Right lobe of liver (tissue), 6 donors: ENCODE measurements at regions not wholly inside any gene's neighbourhood (a gene's known extent, or its start where the extent isn't known, plus 50 kb on each side); places are given as distances from the start of the nearest gene placed in this dataset.

Source experiments
- ATAC-seq, 4 donors: fragments of 200-7000 bp; cut with Tn5 transposase; one replicate each; pipeline ENCODE4 v1.9.1; 2020; ENCODE audit warnings: mild to moderate bottlenecking in 4 of 4, moderate library complexity in 4 of 4
- DNase-seq, 3 donors: peaks; one replicate each; pipeline ENCODE4 v3.0.0-alpha.2; 2020
- H3K27ac ChIP-seq, 3 donors: fragments of 200-600 bp; one replicate each; pipeline ENCODE4 v1.8.0; 2022
- H3K27me3 ChIP-seq, 2 donors: fragments of 200-600 bp; one replicate each; pipeline ENCODE4 v1.8.0; 2022
- H3K36me3 ChIP-seq, 4 donors: fragments of 200-600 bp; sonication (generic) in 1 of 4; one replicate each; pipeline versions ENCODE4 v1.5.1 to v1.8.0; 2017 to 2022; ENCODE audit warnings: control low read depth in 1 of 4
- H3K4me1 ChIP-seq, 4 donors: fragments of 200-600 bp; sonication (generic) in 1 of 4; one replicate each; pipeline versions ENCODE4 v1.5.1 to v1.8.0; 2017 to 2022; ENCODE audit warnings: control low read depth in 1 of 4
- H3K4me3 ChIP-seq, 3 donors: fragments of 200-600 bp; one replicate each; pipeline ENCODE4 v1.8.0; 2022
- H3K9me3 ChIP-seq, 4 donors: fragments of 200-600 bp; sonication (generic) in 1 of 4; one replicate each; pipeline versions ENCODE4 v1.5.1 to v1.8.0; 2017 to 2022; ENCODE audit warnings: control low read depth in 1 of 4
- POLR2A ChIP-seq: fragments of 450-650 bp; IDR thresholded peaks from one replicate; pipeline ENCODE4 v1.6.1; 2017; ENCODE audit warnings: antibody characterized with exemption, mild to moderate bottlenecking
- WGBS: methylation state at CpG from one replicate; pipeline ENCODE4 v1.1.6; 2018; ENCODE audit warnings: low coverage, low lambda C conversion rate; ENCODE audit not compliant: insufficient coverage; ENCODE audit errors: missing lambda C conversion rate; 5-methylcytosine and 5-hydroxymethylcytosine counted together
- intact Hi-C, 2 donors: fragments of 100-400 bp; cut with DNase I; formaldehyde crosslinking; loops; one replicate each; pipeline versions ENCODE4 v1.11.2 to v1.14.1; 2022
- TF ChIP-seq, protein P1 (sequence below), 4 donors: fragments of 200-600 bp in 3 of 4; fragments of 450-650 bp in 1 of 4; IDR thresholded peaks; one replicate each; pipeline versions ENCODE4 v1.5.1 to v1.8.0; 2016 to 2022; ENCODE audit warnings: antibody characterized with exemption in 4 of 4, mild to moderate bottlenecking in 2 of 4
- donor health status: DM: no; HTN: yes; CAD: no.
- donor health status: DM: no; HTN: no; CAD: no.
- donor health status: DM: no; HTN: no; CAD: no.
- donor health status: DM: no; HTN: yes; CAD: no.
- donor health status: DM: no; HTN: yes; CAD: no.

DNA sequence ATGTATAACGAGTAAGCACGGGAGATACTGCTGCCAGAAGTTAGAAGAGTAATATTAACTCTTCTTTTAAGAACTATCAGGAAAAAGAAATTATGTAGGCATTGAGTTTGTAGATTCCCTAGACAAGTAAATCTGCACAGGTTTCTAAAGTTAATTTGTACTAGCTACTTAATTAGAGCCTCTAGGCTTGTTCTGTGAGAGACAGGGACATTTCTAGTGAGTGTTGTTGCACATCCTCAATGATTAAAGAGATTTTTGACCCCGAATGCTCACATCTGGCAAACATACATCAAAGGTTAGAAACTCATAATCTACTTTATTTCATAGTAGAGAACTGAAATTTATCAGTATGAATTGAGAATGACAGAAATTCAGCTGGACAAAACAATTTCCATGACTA lies 669.0 kb upstream of the CDH7 start:
- ATAC-seq (no peak), DNase-seq (no peak)
- Histone ChIP-seq H3K4me1 (no peaks in the 10 kb centered on the region), H3K36me3 (no peaks in the 10 kb centered on the region), H3K4me3 (no peak overlapping the region), H3K27ac (no peak overlapping the region), H3K9me3 (no peaks in the 10 kb centered on the region), H3K27me3 (no peaks in the 10 kb centered on the region)
- WGBS: 41% methylated on average over 3 of the region's 3 CpGs
- TF ChIP-seq POLR2A: no peak
- TF ChIP-seq, protein P1, sequence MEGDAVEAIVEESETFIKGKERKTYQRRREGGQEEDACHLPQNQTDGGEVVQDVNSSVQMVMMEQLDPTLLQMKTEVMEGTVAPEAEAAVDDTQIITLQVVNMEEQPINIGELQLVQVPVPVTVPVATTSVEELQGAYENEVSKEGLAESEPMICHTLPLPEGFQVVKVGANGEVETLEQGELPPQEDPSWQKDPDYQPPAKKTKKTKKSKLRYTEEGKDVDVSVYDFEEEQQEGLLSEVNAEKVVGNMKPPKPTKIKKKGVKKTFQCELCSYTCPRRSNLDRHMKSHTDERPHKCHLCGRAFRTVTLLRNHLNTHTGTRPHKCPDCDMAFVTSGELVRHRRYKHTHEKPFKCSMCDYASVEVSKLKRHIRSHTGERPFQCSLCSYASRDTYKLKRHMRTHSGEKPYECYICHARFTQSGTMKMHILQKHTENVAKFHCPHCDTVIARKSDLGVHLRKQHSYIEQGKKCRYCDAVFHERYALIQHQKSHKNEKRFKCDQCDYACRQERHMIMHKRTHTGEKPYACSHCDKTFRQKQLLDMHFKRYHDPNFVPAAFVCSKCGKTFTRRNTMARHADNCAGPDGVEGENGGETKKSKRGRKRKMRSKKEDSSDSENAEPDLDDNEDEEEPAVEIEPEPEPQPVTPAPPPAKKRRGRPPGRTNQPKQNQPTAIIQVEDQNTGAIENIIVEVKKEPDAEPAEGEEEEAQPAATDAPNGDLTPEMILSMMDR (IDR thresholded peaks at IDR 0.05): no peak
- intact Hi-C loops: no loop called here

DNA sequence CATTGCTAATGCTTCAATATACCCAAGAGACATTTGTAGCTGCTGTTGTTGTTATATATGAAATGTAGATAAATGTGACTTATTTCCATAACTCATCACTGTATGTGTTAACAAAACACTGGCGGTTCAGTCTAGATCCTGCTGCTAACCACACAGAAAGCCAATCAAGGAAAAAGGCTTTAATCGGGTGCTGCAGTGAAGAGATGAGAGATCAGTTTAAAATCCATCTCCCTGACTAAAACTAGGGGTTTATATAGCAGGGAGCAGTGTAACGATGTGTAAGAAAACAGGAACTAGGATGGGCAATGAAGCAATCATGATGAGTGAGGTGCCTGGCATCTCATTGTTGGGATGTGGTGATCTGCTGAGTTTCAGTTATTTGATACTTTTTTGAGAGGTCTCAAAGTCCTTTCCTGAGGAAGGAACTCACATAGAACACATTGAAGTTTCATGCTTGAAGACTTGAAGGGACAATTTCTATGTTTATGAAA lies 677.7 kb upstream of the CDH7 start:
- 61% methylated on average over 3 of the region's 3 CpGs for WGBS
- intact Hi-C loops: no loop called here
- no peak for DNase-seq

DNA sequence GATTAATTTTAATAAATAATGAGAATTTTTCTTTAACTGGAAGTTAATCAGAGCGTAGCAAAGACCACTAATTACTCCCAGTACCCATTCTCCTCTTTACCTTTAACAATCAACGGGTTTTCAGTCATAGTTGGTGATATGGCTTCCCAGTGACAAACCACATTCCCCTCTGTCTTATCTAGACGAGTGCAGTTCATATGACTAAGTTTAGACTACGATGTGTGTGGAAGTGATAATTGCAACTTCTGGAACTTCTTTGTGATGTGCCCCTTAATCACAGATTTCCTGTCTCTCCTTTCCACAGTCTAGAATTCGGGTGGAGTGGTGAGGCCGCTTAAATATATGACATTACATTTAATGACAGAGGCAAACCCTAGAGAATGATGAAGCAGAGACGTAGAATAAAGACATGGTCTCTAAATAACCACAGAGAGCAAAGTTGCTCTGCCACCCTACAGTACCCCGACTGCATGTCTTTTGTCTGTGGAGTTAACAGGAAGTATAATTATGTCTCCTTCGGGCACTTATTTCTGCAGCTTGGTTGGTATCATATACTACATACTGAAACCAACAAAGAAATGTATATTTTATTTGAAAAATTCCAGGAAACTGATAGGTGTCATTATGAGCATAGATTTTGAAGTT lies 693.3 kb upstream of the CDH7 start:
- Histone ChIP-seq H3K4me1 (no peaks in the 10 kb centered on the region), H3K4me3 (no peak overlapping the region), H3K36me3 (no peaks in the 10 kb centered on the region), H3K27me3 (no peaks in the 10 kb centered on the region), H3K27ac (no peak overlapping the region), H3K9me3 (no peaks in the 10 kb centered on the region)
- no peak for TF ChIP-seq POLR2A
- TF ChIP-seq, protein P1 (IDR thresholded peaks at IDR 0.05): no peak
- intact Hi-C loops: no loop called here
- no peak for DNase-seq
- ATAC-seq: peak in 1 of 4 donors; percentile 28
- 34% methylated on average over 9 of the region's 9 CpGs for WGBS

More for the DNA sequence above, 677.7 kb upstream of the CDH7 start:
- TF ChIP-seq POLR2A: no peak
- TF ChIP-seq, protein P1 (IDR thresholded peaks at IDR 0.05): no peak
- Histone ChIP-seq H3K27ac (no peak overlapping the region), H3K27me3 (no peaks in the 10 kb centered on the region), H3K4me1 (no peaks in the 10 kb centered on the region), H3K4me3 (no peak overlapping the region), H3K36me3 (no peaks in the 10 kb centered on the region), H3K9me3 (no peaks in the 10 kb centered on the region)
- ATAC-seq: no peak

DNA sequence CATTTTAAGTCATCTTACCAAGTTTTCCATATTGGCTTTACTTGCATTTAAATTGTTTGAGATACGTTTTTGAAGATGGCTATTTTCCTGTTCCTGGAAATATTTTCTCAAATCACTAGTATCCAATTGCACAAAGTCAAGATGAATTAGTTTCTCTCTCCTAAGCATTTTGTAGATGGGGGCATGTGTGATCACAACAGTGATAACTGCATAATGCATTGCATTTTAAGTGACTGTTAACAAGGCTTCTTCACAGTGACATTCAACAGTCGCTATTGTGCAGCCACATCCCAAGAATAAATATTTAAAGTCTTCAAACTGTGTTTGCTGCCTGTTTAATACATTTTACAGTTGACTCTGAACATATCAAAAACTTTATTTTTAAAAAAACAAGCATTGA lies 694.2 kb upstream of the CDH7 start:
- DNase-seq: no peak
- no peaks in the 10 kb centered on the region for H3K36me3 ChIP-seq
- no peaks in the 10 kb centered on the region for H3K4me1 ChIP-seq
- H3K4me3 ChIP-seq: no peak overlapping the region
- H3K9me3 ChIP-seq: no peaks in the 10 kb centered on the region
- intact Hi-C loops: no loop called here
- H3K27ac ChIP-seq: no peak overlapping the region
- 57% methylated on average over 2 of the region's 2 CpGs for WGBS
- TF ChIP-seq, protein P1 (IDR thresholded peaks at IDR 0.05): no peak
- TF ChIP-seq POLR2A: no peak
- no peak for ATAC-seq
- no peaks in the 10 kb centered on the region for H3K27me3 ChIP-seq
